GM10248 (cell line): ENCODE measurements at regions not wholly inside any gene's neighbourhood (a gene's known extent, or its start where the extent isn't known, plus 50 kb on each side); places are given as distances from the start of the nearest gene placed in this dataset.

Experiments used
- CTCF ChIA-PET: fragments of 300-600 bp; sonication (Branson Sonifier 250); formaldehyde crosslinking; extraction: SDS; loops from one replicate; lab custom pipeline; 2021; ENCODE audit warnings: antibody characterized with exemption; lab: Yijun Ruan, JAX
- POLR2A ChIA-PET: fragments of 350-650 bp; sonication (Branson Sonifier 250); formaldehyde crosslinking; extraction: SDS; loops from one replicate; lab custom pipeline; 2020; ENCODE audit warnings: antibody characterized with exemption; lab: Yijun Ruan, JAX
- DNase-seq: peaks from one replicate; pipeline ENCODE4 v3.0.0; 2012; ENCODE audit errors: extremely low spot score
- CTCF ChIP-seq: IDR thresholded peaks from 2 replicates; pipeline ENCODE4 v1.5.1; 2012; ENCODE audit warnings: mild to moderate bottlenecking, low read depth; ENCODE audit errors: extremely low read depth, missing control alignments, control extremely low read depth

GRCh38 chr2:76467326-76467725 is 756.6 kb upstream of the GCFC2 start:
- ChIA-PET CTCF (interaction anchor here (1.5 kb wide), 1 partner anchor 10 kb away, joined by 4 read pairs; no protein-coding TSS in a partner anchor), POLR2A (no interaction called here)
- DNase-seq = no peak
- no peak for TF ChIP-seq CTCF

- CTCF ChIA-PET = no interaction called here
- no peak for DNase-seq
- POLR2A ChIA-PET = no interaction called here
- TF ChIP-seq CTCF = no peak
Measured at GRCh38 chr2:76464310-76464709, 753.6 kb upstream of the GCFC2 start.

GRCh38 chr2:76461431-76461830 is 750.7 kb upstream of the GCFC2 start:
- TF ChIP-seq CTCF = no peak
- ChIA-PET POLR2A (no interaction called here), CTCF (no interaction called here)
- no peak for DNase-seq

GRCh38 chr2:76455910-76456309 is 745.2 kb upstream of the GCFC2 start:
- POLR2A ChIA-PET = no interaction called here
- no peak for TF ChIP-seq CTCF
- DNase-seq = no peak
- CTCF ChIA-PET = interaction anchor here (1.0 kb wide), 1 partner anchor 8 kb away, joined by 4 read pairs; no protein-coding TSS in a partner anchor

GRCh38 chr2:76450024-76450475 is 739.3 kb upstream of the GCFC2 start:
- ChIA-PET POLR2A (no interaction called here), CTCF (no interaction called here)
- DNase-seq = no peak
- no peak for TF ChIP-seq CTCF

- ChIA-PET CTCF (no interaction called here), POLR2A (no interaction called here)
- no peak for DNase-seq
- no peak for TF ChIP-seq CTCF
Measured at GRCh38 chr2:76448956-76449355, 738.2 kb upstream of the GCFC2 start.
